HEK293 (cell line): ENCODE measurements at regions not wholly inside any gene's neighbourhood (a gene's known extent, or its start where the extent isn't known, plus 50 kb on each side); places are given as distances from the start of the nearest gene placed in this dataset.

Experiments used
- CTCF ChIA-PET: fragments of 350-600 bp; formaldehyde crosslinking; extraction: SDS; loops from one replicate; lab custom pipeline; 2021; ENCODE audit warnings: antibody characterized with exemption; lab: Yijun Ruan, JAX
- POLR2A ChIA-PET: fragments of 300-600 bp; formaldehyde crosslinking; extraction: SDS; loops from one replicate; lab custom pipeline; 2020; ENCODE audit warnings: antibody characterized with exemption, inconsistent platforms; lab: Yijun Ruan, JAX
- H3K27ac ChIP-seq: fragments of 200-500 bp; sonication (Bioruptor generic); 2 replicates; pipeline ENCODE4 v1.5.1; 2014; ENCODE audit warnings: low read depth, low read length, control low read depth, inconsistent platforms; ENCODE audit errors: extremely low read depth
- H3K36me3 ChIP-seq, 2 experiments: fragments of 200-500 bp in 1 of 2; sonication (Bioruptor generic) in 1 of 2; 1 replicate in 1 of 2; 2 replicates in 1 of 2; pipeline ENCODE4 v1.5.1; 2014 to 2017; ENCODE audit warnings: inconsistent platforms in 2 of 2, low read length in 2 of 2; ENCODE audit not compliant: control insufficient read depth in 2 of 2, insufficient read depth in 1 of 2
- H3K4me1 ChIP-seq: fragments of 200-500 bp; sonication (Bioruptor generic); 2 replicates; pipeline ENCODE4 v1.5.1; 2014; ENCODE audit warnings: mild to moderate bottlenecking, low read length, inconsistent platforms; ENCODE audit not compliant: control insufficient read depth, insufficient read depth
- H3K4me3 ChIP-seq: 2 replicates; pipeline ENCODE4 v1.5.1; 2011; ENCODE audit warnings: low read depth, mild to moderate bottlenecking, control low read depth, low read length, moderate library complexity
- H3K9me3 ChIP-seq: fragments of 200-500 bp; sonication (Bioruptor generic); 2 replicates; pipeline ENCODE4 v1.5.1; 2014; ENCODE audit warnings: low read depth, low read length, inconsistent platforms; ENCODE audit not compliant: control insufficient read depth, insufficient read depth
- AEBP2 ChIP-seq: fragments of 450-650 bp; formaldehyde crosslinking; IDR thresholded peaks from 2 replicates; pipeline ENCODE4 v1.5.1; 2016; ENCODE audit warnings: missing biosample characterization, missing genetic modification characterization, borderline replicate concordance
- GLIS1 ChIP-seq: fragments of 450-650 bp; formaldehyde crosslinking; IDR thresholded peaks from 2 replicates; pipeline ENCODE4 v1.5.1; 2016; ENCODE audit warnings: missing biosample characterization, missing genetic modification characterization
- MYNN ChIP-seq: fragments of 450-650 bp; formaldehyde crosslinking; IDR thresholded peaks from 2 replicates; pipeline ENCODE4 v1.5.1; 2016; ENCODE audit warnings: missing biosample characterization, missing genetic modification characterization, borderline replicate concordance
- PRDM1 ChIP-seq: fragments of 450-650 bp; formaldehyde crosslinking; IDR thresholded peaks from 2 replicates; pipeline ENCODE4; 2016; ENCODE audit warnings: missing biosample characterization, missing genetic modification characterization
- PRDM2 ChIP-seq: fragments of 450-650 bp; formaldehyde crosslinking; IDR thresholded peaks from 2 replicates; pipeline ENCODE4 v1.5.1; 2016; ENCODE audit warnings: missing biosample characterization, missing genetic modification characterization, borderline replicate concordance
- SCRT1 ChIP-seq: fragments of 450-650 bp; formaldehyde crosslinking; IDR thresholded peaks from 2 replicates; pipeline ENCODE4 v1.5.1; 2016; ENCODE audit warnings: missing biosample characterization, missing genetic modification characterization, borderline replicate concordance
- ZEB2 ChIP-seq: fragments of 450-650 bp; formaldehyde crosslinking; IDR thresholded peaks from 2 replicates; pipeline ENCODE4 v1.5.1; 2016; ENCODE audit warnings: missing biosample characterization, missing genetic modification characterization
- ZNF114 ChIP-seq: fragments of 450-650 bp; formaldehyde crosslinking; IDR thresholded peaks from 2 replicates; pipeline ENCODE4 v1.5.0; 2017; ENCODE audit warnings: missing biosample characterization, missing genetic modification characterization
- ZNF16 ChIP-seq: fragments of 450-650 bp; formaldehyde crosslinking; IDR thresholded peaks from 2 replicates; pipeline ENCODE4 v1.5.1; 2016; ENCODE audit warnings: low read depth, missing biosample characterization, missing genetic modification characterization
- ZNF169 ChIP-seq: fragments of 450-650 bp; formaldehyde crosslinking; IDR thresholded peaks from 2 replicates; pipeline ENCODE4 v1.5.1; 2016; ENCODE audit warnings: missing biosample characterization, missing genetic modification characterization
- ZNF202 ChIP-seq: fragments of 450-650 bp; formaldehyde crosslinking; IDR thresholded peaks from 2 replicates; pipeline ENCODE4 v1.5.1; 2016; ENCODE audit warnings: missing biosample characterization, missing genetic modification characterization, borderline replicate concordance
- ZNF280C ChIP-seq: fragments of 450-650 bp; formaldehyde crosslinking; IDR thresholded peaks from 2 replicates; pipeline ENCODE4 v1.5.1; 2016; ENCODE audit warnings: missing biosample characterization, missing genetic modification characterization
- ZNF324 ChIP-seq: fragments of 450-650 bp; formaldehyde crosslinking; IDR thresholded peaks from 2 replicates; pipeline ENCODE4 v1.5.1; 2016; ENCODE audit warnings: missing biosample characterization, missing genetic modification characterization
- ZNF404 ChIP-seq: fragments of 450-650 bp; formaldehyde crosslinking; IDR thresholded peaks from 2 replicates; pipeline ENCODE4 v1.5.1; 2017; ENCODE audit warnings: missing biosample characterization, missing genetic modification characterization
- ZNF488 ChIP-seq: fragments of 450-650 bp; formaldehyde crosslinking; IDR thresholded peaks from 2 replicates; pipeline ENCODE4 v1.5.1; 2016; ENCODE audit warnings: missing biosample characterization, missing genetic modification characterization
- ZNF510 ChIP-seq: fragments of 450-650 bp; formaldehyde crosslinking; IDR thresholded peaks from 2 replicates; pipeline ENCODE4 v1.5.1; 2018; ENCODE audit warnings: mild to moderate bottlenecking, missing genetic modification characterization, missing biosample characterization; ENCODE audit not compliant: insufficient replicate concordance
- ZNF529 ChIP-seq: fragments of 450-650 bp; formaldehyde crosslinking; IDR thresholded peaks from 2 replicates; pipeline ENCODE4 v1.5.1; 2017; ENCODE audit warnings: missing genetic modification characterization, missing biosample characterization; ENCODE audit not compliant: insufficient replicate concordance
- ZNF639 ChIP-seq: fragments of 450-650 bp; formaldehyde crosslinking; IDR thresholded peaks from 2 replicates; pipeline ENCODE4 v1.5.1; 2016; ENCODE audit warnings: missing biosample characterization, missing genetic modification characterization
- ZNF692 ChIP-seq: fragments of 450-650 bp; formaldehyde crosslinking; IDR thresholded peaks from 2 replicates; pipeline ENCODE4 v1.5.1; 2016; ENCODE audit warnings: missing biosample characterization, missing genetic modification characterization
- ZNF792 ChIP-seq: fragments of 450-650 bp; formaldehyde crosslinking; IDR thresholded peaks from 2 replicates; pipeline ENCODE4 v1.5.1; 2016; ENCODE audit warnings: missing biosample characterization, missing genetic modification characterization

- ChIA-PET POLR2A (no interaction called here), CTCF (no interaction called here)
- H3K9me3 ChIP-seq: no peaks in the 10 kb centered on the region
- TF ChIP-seq ZNF324 (no peak), ZEB2 (tag by site-specific recombination) (no peak), ZNF280C (tag by site-specific recombination) (no peak), ZNF16 (tag by site-specific recombination) (no peak), ZNF529 (tag by site-specific recombination) (no peak), GLIS1 (tag by site-specific recombination) (no peak), ZNF404 (tag by site-specific recombination) (no peak), ZNF692 (tag by site-specific recombination) (no peak), ZNF169 (tag by site-specific recombination) (no peak), AEBP2 (tag by site-specific recombination) (no peak), ZNF792 (tag by site-specific recombination) (no peak), MYNN (tag by site-specific recombination) (no peak), ZNF114 (no peak), ZNF488 (tag by site-specific recombination) (no peak), PRDM2 (no peak), PRDM1 (tag by site-specific recombination) (no peak), ZNF639 (no peak), ZNF202 (tag by site-specific recombination) (no peak), ZNF510 (tag by site-specific recombination) (no peak), SCRT1 (tag by site-specific recombination) (no peak)
- no peak overlapping the region for H3K27ac ChIP-seq
- no peaks in the 10 kb centered on the region for H3K4me1 ChIP-seq
- H3K4me3 ChIP-seq: no peak overlapping the region
- no peaks in the 10 kb centered on the region for H3K36me3 ChIP-seq
Measured at GRCh38 chr2:57084697-57085281, 901.0 kb downstream of the CCDC85A start.
